ENCODE measurements at regions not wholly inside any gene's neighbourhood (a gene's known extent, or its start where the extent isn't known, plus 50 kb on each side); places are given as distances from the start of the nearest gene placed in this dataset.

DNA sequence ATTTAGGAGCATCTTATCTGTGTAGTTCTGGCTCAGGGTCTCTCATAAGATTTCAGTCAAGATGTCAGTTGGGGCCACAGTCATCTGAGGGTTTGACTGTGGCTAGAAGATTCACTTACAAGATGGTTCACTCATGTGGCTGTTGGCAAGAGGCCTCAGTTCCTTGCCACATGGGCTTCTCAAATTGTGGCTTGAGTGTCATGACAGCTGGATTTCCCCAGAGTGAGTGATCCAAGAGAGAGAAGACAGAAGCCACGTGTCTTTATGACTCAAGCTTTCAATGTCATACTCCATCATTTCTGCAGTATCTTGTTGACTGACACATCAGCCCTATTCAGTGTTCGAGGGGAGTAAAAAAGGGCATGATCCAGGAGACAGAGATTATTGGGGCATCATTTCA is 131.3 kb upstream of the AP1S2 start:
- H3K9me3 Mint-ChIP-seq (ENCODE audit: unreplicated experiment), result no peaks in the 10 kb centered on the region
- Histone ChIP-seq H2AFZ (ENCODE audit: low read depth, low read length) (no peak overlapping the region), H3K36me3 (ENCODE audit: insufficient read depth, low read length) (no peaks in the 10 kb centered on the region), H3K27me3 (ENCODE audit: insufficient read depth, low read length) (no peaks in the 10 kb centered on the region), H4K20me1 (ENCODE audit: insufficient read depth, low read length) (no peaks in the 10 kb centered on the region), H3K4me1 (ENCODE audit: insufficient read depth, low read length) (peaks cover 8% of the 10 kb centered on the region), H3K4me3 (ENCODE audit: insufficient read depth, low read depth, low read length) (no peak overlapping the region), H3K4me2 (ENCODE audit: low read length) (no peak overlapping the region), H3K27ac (ENCODE audit: low read depth, low read length) (no peak overlapping the region), H3K9ac (ENCODE audit: low read length) (no peak overlapping the region), H3K79me2 (ENCODE audit: insufficient read depth, low read length) (no peaks in the 10 kb centered on the region), H3K9me3 (ENCODE audit: insufficient read depth, low read depth, low read length) (no peaks in the 10 kb centered on the region)
- H3K4me1 Mint-ChIP-seq (ENCODE audit: low read depth, unreplicated experiment), result peaks cover 7% of the 10 kb centered on the region
- no peak overlapping the region for H3K4me3 Mint-ChIP-seq (ENCODE audit: unreplicated experiment)
- DNase-seq (ENCODE audit: low read depth) (no peak), FAIRE-seq (no peak)
- no peak overlapping the region for H3K27ac Mint-ChIP-seq (ENCODE audit: unreplicated experiment)
- no peaks in the 10 kb centered on the region for H3K36me3 Mint-ChIP-seq (ENCODE audit: low read depth, unreplicated experiment)
- TF ChIP-seq, protein P1, sequence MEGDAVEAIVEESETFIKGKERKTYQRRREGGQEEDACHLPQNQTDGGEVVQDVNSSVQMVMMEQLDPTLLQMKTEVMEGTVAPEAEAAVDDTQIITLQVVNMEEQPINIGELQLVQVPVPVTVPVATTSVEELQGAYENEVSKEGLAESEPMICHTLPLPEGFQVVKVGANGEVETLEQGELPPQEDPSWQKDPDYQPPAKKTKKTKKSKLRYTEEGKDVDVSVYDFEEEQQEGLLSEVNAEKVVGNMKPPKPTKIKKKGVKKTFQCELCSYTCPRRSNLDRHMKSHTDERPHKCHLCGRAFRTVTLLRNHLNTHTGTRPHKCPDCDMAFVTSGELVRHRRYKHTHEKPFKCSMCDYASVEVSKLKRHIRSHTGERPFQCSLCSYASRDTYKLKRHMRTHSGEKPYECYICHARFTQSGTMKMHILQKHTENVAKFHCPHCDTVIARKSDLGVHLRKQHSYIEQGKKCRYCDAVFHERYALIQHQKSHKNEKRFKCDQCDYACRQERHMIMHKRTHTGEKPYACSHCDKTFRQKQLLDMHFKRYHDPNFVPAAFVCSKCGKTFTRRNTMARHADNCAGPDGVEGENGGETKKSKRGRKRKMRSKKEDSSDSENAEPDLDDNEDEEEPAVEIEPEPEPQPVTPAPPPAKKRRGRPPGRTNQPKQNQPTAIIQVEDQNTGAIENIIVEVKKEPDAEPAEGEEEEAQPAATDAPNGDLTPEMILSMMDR (IDR thresholded peaks at IDR 0.05; ENCODE audit: insufficient read depth, low read depth, low read length), result no peak
- TF ChIP-seq EZH2 (IDR thresholded peaks at IDR 0.05; ENCODE audit: insufficient read depth, low read length), result no peak
- H3K27me3 Mint-ChIP-seq (ENCODE audit: low read depth, unreplicated experiment), result no peaks in the 10 kb centered on the region

- no peaks in the 10 kb centered on the region for H3K4me1 Mint-ChIP-seq (ENCODE audit: low read depth, unreplicated experiment)
- no peaks in the 10 kb centered on the region for H3K9me3 ChIP-seq (ENCODE audit: insufficient read depth, low read depth, low read length)
- H3K36me3 ChIP-seq (ENCODE audit: insufficient read depth, low read length), result no peaks in the 10 kb centered on the region
- H2AFZ ChIP-seq (ENCODE audit: low read depth, low read length), result no peak overlapping the region
- no peaks in the 10 kb centered on the region for H3K27me3 Mint-ChIP-seq (ENCODE audit: low read depth, unreplicated experiment)
- H3K36me3 Mint-ChIP-seq (ENCODE audit: low read depth, unreplicated experiment), result no peaks in the 10 kb centered on the region
- no peaks in the 10 kb centered on the region for H3K9me3 Mint-ChIP-seq (ENCODE audit: unreplicated experiment)
- TF ChIP-seq, protein P1 (IDR thresholded peaks at IDR 0.05; ENCODE audit: insufficient read depth, low read depth, low read length), result no peak
- no peak for TF ChIP-seq EZH2 (IDR thresholded peaks at IDR 0.05; ENCODE audit: insufficient read depth, low read length)
- H3K4me2 ChIP-seq (ENCODE audit: low read length), result no peak overlapping the region
- H3K79me2 ChIP-seq (ENCODE audit: insufficient read depth, low read length), result no peaks in the 10 kb centered on the region
- no peaks in the 10 kb centered on the region for H3K4me1 ChIP-seq (ENCODE audit: insufficient read depth, low read length)
- DNase-seq (ENCODE audit: low read depth) (no peak), FAIRE-seq (peak; percentile 73)
- no peak overlapping the region for H3K4me3 ChIP-seq (ENCODE audit: insufficient read depth, low read depth, low read length)
- no peaks in the 10 kb centered on the region for H3K27me3 ChIP-seq (ENCODE audit: insufficient read depth, low read length)
- no peak overlapping the region for H3K27ac ChIP-seq (ENCODE audit: low read depth, low read length)
- no peak overlapping the region for H3K4me3 Mint-ChIP-seq (ENCODE audit: unreplicated experiment)
- H4K20me1 ChIP-seq (ENCODE audit: insufficient read depth, low read length), result no peaks in the 10 kb centered on the region
- H3K9ac ChIP-seq (ENCODE audit: low read length), result no peak overlapping the region
- H3K27ac Mint-ChIP-seq (ENCODE audit: unreplicated experiment), result no peak overlapping the region
Measured at GRCh38 chrX:15983034-15983433, 128.4 kb upstream of the AP1S2 start.

DNA sequence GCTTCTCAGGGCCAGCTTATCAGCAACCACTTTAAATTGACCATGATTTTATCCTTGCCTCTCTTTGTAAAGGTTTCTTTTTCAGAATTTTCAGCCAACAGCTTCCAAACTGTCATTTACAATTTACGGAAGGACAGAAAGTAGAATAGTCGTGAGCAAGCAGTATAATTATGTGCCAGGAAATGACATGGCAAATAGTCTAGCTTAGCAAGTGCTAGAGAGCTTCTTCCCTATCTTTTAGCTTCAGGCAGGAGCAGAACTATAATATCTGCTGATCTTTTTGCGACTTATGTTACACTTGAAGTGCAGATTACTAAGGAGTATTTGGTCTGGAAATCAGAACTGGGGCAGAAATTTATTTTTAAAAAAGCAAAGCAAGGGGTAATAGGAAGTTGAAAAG is 123.0 kb upstream of the AP1S2 start:
- H3K9me3 ChIP-seq (ENCODE audit: insufficient read depth, low read depth, low read length), result no peaks in the 10 kb centered on the region
- H3K27ac ChIP-seq (ENCODE audit: low read depth, low read length), result no peak overlapping the region
- no peak overlapping the region for H3K4me3 ChIP-seq (ENCODE audit: insufficient read depth, low read depth, low read length)
- Mint-ChIP-seq H3K4me1 (ENCODE audit: low read depth, unreplicated experiment) (peaks cover 7% of the 10 kb centered on the region), H3K9me3 (ENCODE audit: unreplicated experiment) (no peaks in the 10 kb centered on the region), H3K27ac (ENCODE audit: unreplicated experiment) (no peak overlapping the region), H3K36me3 (ENCODE audit: low read depth, unreplicated experiment) (no peaks in the 10 kb centered on the region), H3K27me3 (ENCODE audit: low read depth, unreplicated experiment) (no peaks in the 10 kb centered on the region), H3K4me3 (ENCODE audit: unreplicated experiment) (no peak overlapping the region)
- H3K4me2 ChIP-seq (ENCODE audit: low read length), result no peak overlapping the region
- H4K20me1 ChIP-seq (ENCODE audit: insufficient read depth, low read length), result no peaks in the 10 kb centered on the region
- DNase-seq (ENCODE audit: low read depth) (no peak), FAIRE-seq (peak; percentile 98)
- H2AFZ ChIP-seq (ENCODE audit: low read depth, low read length), result no peak overlapping the region
- no peaks in the 10 kb centered on the region for H3K79me2 ChIP-seq (ENCODE audit: insufficient read depth, low read length)
- no peaks in the 10 kb centered on the region for H3K4me1 ChIP-seq (ENCODE audit: insufficient read depth, low read length)
- H3K36me3 ChIP-seq (ENCODE audit: insufficient read depth, low read length), result no peaks in the 10 kb centered on the region
- no peak for TF ChIP-seq EZH2 (IDR thresholded peaks at IDR 0.05; ENCODE audit: insufficient read depth, low read length)
- TF ChIP-seq, protein P1 (IDR thresholded peaks at IDR 0.05; ENCODE audit: insufficient read depth, low read depth, low read length), result no peak
- no peaks in the 10 kb centered on the region for H3K27me3 ChIP-seq (ENCODE audit: insufficient read depth, low read length)
- no peak overlapping the region for H3K9ac ChIP-seq (ENCODE audit: low read length)

Data from astrocyte (in vitro differentiated cells and primary cell).